Peyer's patch (tissue), 4 donors: ENCODE measurements at regions not wholly inside any gene's neighbourhood (a gene's known extent, or its start where the extent isn't known, plus 50 kb on each side); places are given as distances from the start of the nearest gene placed in this dataset.

ENCODE experiments used
- POLR2A ChIP-seq, 2 donors: fragments of 450-650 bp; IDR thresholded peaks; one replicate each; pipeline ENCODE4 v1.5.1; 2017; ENCODE audit warnings: antibody characterized with exemption in 2 of 2, mild to moderate bottlenecking in 2 of 2, moderate library complexity in 2 of 2
- TF ChIP-seq, protein P1 (sequence below), 6 experiments: fragments of 450-650 bp in 4 of 6; fragments of 200-600 bp in 2 of 6; sonication (generic) in 1 of 6; IDR thresholded peaks; one replicate each; pipeline ENCODE4 v1.5.1; 2017 to 2019; ENCODE audit warnings: antibody characterized with exemption in 6 of 6, mild to moderate bottlenecking in 3 of 6, moderate library complexity in 1 of 6

DNA sequence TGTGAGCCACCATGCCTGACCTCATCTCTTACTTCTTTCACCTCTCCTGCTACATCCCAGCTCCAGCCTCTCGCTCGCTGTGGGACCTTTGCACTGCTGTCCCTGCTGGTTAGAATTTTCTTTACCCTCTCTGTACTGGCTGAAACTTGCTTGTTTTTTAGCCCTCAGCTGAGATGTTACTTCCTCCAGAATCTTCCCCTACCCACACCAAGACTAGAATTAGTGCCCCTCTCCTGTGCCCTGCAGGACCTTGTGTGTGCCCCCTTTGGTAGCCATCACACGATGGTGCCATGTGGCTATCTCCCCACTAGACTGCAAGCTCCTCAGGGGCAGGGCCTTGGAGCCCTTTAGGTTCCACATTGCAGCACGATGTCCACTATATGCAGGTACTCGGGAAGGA lies 84.1 kb downstream of the AIPL1 start:
- TF ChIP-seq, protein P1, sequence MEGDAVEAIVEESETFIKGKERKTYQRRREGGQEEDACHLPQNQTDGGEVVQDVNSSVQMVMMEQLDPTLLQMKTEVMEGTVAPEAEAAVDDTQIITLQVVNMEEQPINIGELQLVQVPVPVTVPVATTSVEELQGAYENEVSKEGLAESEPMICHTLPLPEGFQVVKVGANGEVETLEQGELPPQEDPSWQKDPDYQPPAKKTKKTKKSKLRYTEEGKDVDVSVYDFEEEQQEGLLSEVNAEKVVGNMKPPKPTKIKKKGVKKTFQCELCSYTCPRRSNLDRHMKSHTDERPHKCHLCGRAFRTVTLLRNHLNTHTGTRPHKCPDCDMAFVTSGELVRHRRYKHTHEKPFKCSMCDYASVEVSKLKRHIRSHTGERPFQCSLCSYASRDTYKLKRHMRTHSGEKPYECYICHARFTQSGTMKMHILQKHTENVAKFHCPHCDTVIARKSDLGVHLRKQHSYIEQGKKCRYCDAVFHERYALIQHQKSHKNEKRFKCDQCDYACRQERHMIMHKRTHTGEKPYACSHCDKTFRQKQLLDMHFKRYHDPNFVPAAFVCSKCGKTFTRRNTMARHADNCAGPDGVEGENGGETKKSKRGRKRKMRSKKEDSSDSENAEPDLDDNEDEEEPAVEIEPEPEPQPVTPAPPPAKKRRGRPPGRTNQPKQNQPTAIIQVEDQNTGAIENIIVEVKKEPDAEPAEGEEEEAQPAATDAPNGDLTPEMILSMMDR (IDR thresholded peaks at IDR 0.05) = no peak
- TF ChIP-seq POLR2A (IDR thresholded peaks at IDR 0.05) = no peak
